ENCODE measurements at regions not wholly inside any gene's neighbourhood (a gene's known extent, or its start where the extent isn't known, plus 50 kb on each side); places are given as distances from the start of the nearest gene placed in this dataset.

- TF ChIP-seq CHD7 (IDR thresholded peaks at IDR 0.05; ENCODE audit: insufficient replicate concordance, low read length) (no peak), TEAD4 (IDR thresholded peaks at IDR 0.05; ENCODE audit: low read depth, low read length) (no peak), E2F6 (IDR thresholded peaks at IDR 0.05) (no peak), FOSL1 (IDR thresholded peaks at IDR 0.05; ENCODE audit: insufficient read depth, low read depth, low read length) (no peak), USF2 (IDR thresholded peaks at IDR 0.05; ENCODE audit: low read length) (no peak), NANOG (IDR thresholded peaks at IDR 0.05; ENCODE audit: insufficient read depth, low read depth, low read length, poor library complexity, severe bottlenecking) (no peak)
Measured at GRCh38 chr7:46833197-46833596, 748.7 kb downstream of the TNS3 start (continued).

Measured in H1 (cell line).